NCI-H1105 (cell line): ENCODE measurements at regions not wholly inside any gene's neighbourhood (a gene's known extent, or its start where the extent isn't known, plus 50 kb on each side); places are given as distances from the start of the nearest gene placed in this dataset.
"Not testable (repeated sequence)": the region's sequence is repeated elsewhere in the genome, so short reads cannot be mapped to it uniquely, and the experiment has no call there.

Experiments used
- DNase-seq: peaks from one replicate; lab custom pipeline; 2025; lab: John Stamatoyannopoulos, UW

DNA sequence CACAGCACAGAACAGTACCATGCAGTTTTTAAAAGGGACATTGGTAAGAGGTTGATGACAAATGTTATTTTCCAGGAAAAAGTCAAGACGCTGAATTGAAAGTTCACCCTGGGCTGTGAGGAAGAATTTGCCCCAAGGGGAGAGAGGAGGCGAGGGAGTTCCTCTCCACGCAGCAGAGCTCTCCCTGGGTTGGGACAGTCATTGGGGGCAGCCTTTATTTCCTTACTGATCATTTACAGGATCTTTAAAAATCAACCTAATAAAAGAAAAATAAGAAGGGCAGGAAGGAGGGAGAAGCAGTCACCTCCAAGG, 49.9 kb upstream of the WNT7B start:
- DNase-seq, result no peak

- no peak for DNase-seq
Observed at GRCh38 chr22:46027211-46028105, 50.5 kb upstream of the WNT7B start.

GRCh38 chr22:46028106-46028991, 51.4 kb upstream of the WNT7B start:
- no peak for DNase-seq

GRCh38 chr22:46029036-46029435, 52.1 kb upstream of the WNT7B start:
- DNase-seq, result no peak

GRCh38 chr22:46029574-46030200, 52.7 kb upstream of the WNT7B start:
- no peak for DNase-seq

- DNase-seq, result no peak
Observed at GRCh38 chr22:46030231-46030880, 53.4 kb upstream of the WNT7B start.

- no peak for DNase-seq
Observed at GRCh38 chr22:46031066-46031465, 54.1 kb upstream of the WNT7B start.

- no peak for DNase-seq
Observed at GRCh38 chr22:46031557-46031956, 54.6 kb upstream of the WNT7B start.

- no peak for DNase-seq
Observed at GRCh38 chr22:46031965-46032851, 55.2 kb upstream of the WNT7B start.

GRCh38 chr22:46033256-46034200, 56.6 kb upstream of the WNT7B start:
- DNase-seq, result no peak

DNA sequence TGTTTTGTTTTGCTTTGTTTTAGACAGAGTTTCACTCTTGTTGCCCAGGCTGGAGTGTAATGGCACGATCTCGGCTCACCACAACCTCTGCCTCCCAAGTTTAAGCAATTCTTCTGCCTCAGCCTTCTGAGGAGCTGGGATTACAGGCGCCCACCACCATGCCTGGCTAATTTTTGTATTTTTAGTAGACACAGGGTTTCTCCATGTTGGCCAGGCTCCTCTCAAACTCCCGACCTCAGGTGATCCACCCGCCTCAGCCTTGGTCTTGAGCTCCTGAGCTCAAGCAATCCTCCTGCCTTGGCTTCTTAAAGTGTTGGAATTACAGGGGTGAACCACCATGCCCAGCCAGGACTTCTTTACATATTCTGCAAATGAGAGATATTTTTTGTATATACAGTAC, 57.5 kb upstream of the WNT7B start:
- DNase-seq, result not testable (repeated sequence)

DNA sequence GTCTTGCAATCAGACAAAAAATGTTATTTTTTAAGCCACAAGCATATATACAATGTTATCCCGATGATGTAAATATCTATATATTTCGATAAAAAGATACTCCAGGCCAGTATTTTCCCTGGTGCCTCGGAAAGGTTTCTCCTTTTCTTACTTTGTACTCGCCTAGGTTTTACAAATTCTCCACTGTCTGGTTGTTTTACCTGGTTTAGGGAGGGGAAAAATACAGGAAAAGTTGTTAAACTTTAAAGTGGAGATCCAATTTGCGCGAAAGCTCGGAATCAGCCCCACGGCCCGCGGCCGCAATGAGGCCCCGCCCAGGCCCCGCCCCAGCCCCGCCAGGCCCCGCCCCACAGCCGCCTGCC, 58.4 kb upstream of the WNT7B start:
- DNase-seq, result no peak

- peak; percentile 98 for DNase-seq
Observed at GRCh38 chr22:46035742-46036557, 59.0 kb upstream of the WNT7B start.

- DNase-seq, result no peak
Observed at GRCh38 chr22:46036558-46037408, 59.8 kb upstream of the WNT7B start.

DNA sequence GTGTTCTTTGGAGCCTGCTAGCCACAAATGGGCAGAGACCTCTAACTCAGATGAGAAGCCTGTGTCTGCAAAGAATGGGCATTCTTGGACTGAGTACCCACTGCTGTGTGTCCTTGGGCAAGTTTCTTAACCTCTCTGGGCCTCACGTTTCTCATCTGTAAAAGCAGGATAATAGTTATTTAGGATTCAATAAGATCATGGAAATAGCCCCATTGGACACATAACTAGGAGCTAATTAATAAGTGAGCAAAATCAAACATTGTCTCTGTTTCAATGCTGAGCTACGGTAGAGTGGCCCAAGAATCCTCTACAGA, 61.2 kb upstream of the WNT7B start:
- DNase-seq, result no peak

DNA sequence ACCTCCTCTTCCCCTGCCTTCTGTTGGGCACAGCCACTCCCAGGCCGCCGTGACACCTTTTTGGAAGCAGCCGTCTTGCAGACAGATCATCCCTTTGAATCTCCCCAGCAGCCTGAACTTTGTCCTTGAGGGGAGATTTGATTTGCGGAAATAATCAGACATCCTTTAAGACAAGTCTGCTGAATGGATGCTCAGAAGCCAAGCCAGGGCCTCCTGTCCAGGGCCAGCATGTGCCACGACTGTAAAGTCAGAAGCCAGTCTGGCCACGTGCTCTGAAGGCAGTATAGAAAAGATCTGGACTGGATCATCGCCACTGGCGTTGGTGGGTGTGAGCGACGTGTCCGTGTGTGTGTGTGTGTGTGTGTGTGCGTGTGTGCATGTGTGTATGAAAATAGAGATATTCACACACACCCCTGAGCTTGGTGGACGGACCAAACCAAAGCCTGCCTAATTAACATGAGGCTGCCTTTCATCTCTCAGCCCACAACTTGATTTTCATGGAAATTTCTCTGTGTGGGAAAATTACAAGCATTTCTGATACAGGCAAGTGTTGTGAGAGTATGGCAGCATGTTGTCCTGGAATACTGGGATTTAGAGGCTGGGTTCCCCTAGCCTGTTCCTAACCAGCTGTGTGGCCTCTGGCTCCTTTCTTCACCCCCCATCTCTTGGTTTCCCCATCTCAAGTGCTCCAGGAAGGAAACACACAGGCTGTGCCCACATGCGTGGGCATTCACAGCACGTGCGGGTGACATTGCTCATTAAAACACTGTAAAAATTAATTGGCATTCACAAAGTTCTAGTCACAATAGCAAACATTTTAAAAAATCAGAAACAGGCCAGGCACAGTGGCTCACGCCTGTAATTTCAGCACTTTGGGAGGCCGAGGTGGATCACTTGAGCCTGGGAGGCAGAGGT, 61.8 kb upstream of the WNT7B start:
- DNase-seq, result no peak

- no peak for DNase-seq
Observed at GRCh38 chr22:46039535-46039934, 62.6 kb upstream of the WNT7B start.
